ENCODE measurements at regions not wholly inside any gene's neighbourhood (a gene's known extent, or its start where the extent isn't known, plus 50 kb on each side); places are given as distances from the start of the nearest gene placed in this dataset.

- no peak overlapping the region for H3K27ac ChIP-seq (ENCODE audit: low read depth, low read length)
- H3K9me3 ChIP-seq (ENCODE audit: control insufficient read depth, insufficient read depth, low read length), result no peaks in the 10 kb centered on the region
- no peaks in the 10 kb centered on the region for H3K27me3 ChIP-seq (ENCODE audit: control insufficient read depth, insufficient read depth, low read length)
- H3K36me3 ChIP-seq (ENCODE audit: control insufficient read depth, insufficient read depth, low read length), result no peaks in the 10 kb centered on the region
- H3K4me1 ChIP-seq (ENCODE audit: control insufficient read depth, insufficient read depth, low read length), result peaks cover 27% of the 10 kb centered on the region
- no peak overlapping the region for H3K9ac ChIP-seq (ENCODE audit: low read depth, low read length)
- H3K4me3 ChIP-seq (ENCODE audit: low read depth, low read length), result no peak overlapping the region
These were observed 460.8 kb downstream of the TAF11L14 start for GRCh38 chr5:18095061-18095460.

GRCh38 chr5:18097817-18098216 lies 463.6 kb downstream of the TAF11L14 start:
- Histone ChIP-seq H3K36me3 (ENCODE audit: control insufficient read depth, insufficient read depth, low read length) (no peaks in the 10 kb centered on the region), H3K4me3 (ENCODE audit: low read depth, low read length) (no peak overlapping the region), H3K4me1 (ENCODE audit: control insufficient read depth, insufficient read depth, low read length) (peaks cover 23% of the 10 kb centered on the region), H3K9me3 (ENCODE audit: control insufficient read depth, insufficient read depth, low read length) (no peaks in the 10 kb centered on the region), H3K27ac (ENCODE audit: low read depth, low read length) (no peak overlapping the region), H3K27me3 (ENCODE audit: control insufficient read depth, insufficient read depth, low read length) (no peaks in the 10 kb centered on the region), H3K9ac (ENCODE audit: low read depth, low read length) (no peak overlapping the region)

- Histone ChIP-seq H3K36me3 (ENCODE audit: control insufficient read depth, insufficient read depth, low read length) (no peaks in the 10 kb centered on the region), H3K4me3 (ENCODE audit: low read depth, low read length) (no peak overlapping the region), H3K9ac (ENCODE audit: low read depth, low read length) (no peak overlapping the region), H3K27ac (ENCODE audit: low read depth, low read length) (no peak overlapping the region), H3K4me1 (ENCODE audit: control insufficient read depth, insufficient read depth, low read length) (peaks cover 23% of the 10 kb centered on the region), H3K9me3 (ENCODE audit: control insufficient read depth, insufficient read depth, low read length) (no peaks in the 10 kb centered on the region), H3K27me3 (ENCODE audit: control insufficient read depth, insufficient read depth, low read length) (no peaks in the 10 kb centered on the region)
These were observed 464.4 kb downstream of the TAF11L14 start for GRCh38 chr5:18098691-18099090.

- Histone ChIP-seq H3K9ac (ENCODE audit: low read depth, low read length) (no peak overlapping the region), H3K4me1 (ENCODE audit: control insufficient read depth, insufficient read depth, low read length) (peaks cover 23% of the 10 kb centered on the region), H3K4me3 (ENCODE audit: low read depth, low read length) (no peak overlapping the region), H3K27ac (ENCODE audit: low read depth, low read length) (no peak overlapping the region), H3K27me3 (ENCODE audit: control insufficient read depth, insufficient read depth, low read length) (no peaks in the 10 kb centered on the region), H3K36me3 (ENCODE audit: control insufficient read depth, insufficient read depth, low read length) (no peaks in the 10 kb centered on the region), H3K9me3 (ENCODE audit: control insufficient read depth, insufficient read depth, low read length) (no peaks in the 10 kb centered on the region)
These were observed 465.0 kb downstream of the TAF11L14 start for GRCh38 chr5:18099261-18099660.

GRCh38 chr5:18101532-18101931 lies 467.3 kb downstream of the TAF11L14 start:
- H3K9me3 ChIP-seq (ENCODE audit: control insufficient read depth, insufficient read depth, low read length), result no peaks in the 10 kb centered on the region
- H3K27me3 ChIP-seq (ENCODE audit: control insufficient read depth, insufficient read depth, low read length), result no peaks in the 10 kb centered on the region

GRCh38 chr5:18102733-18103132 lies 468.5 kb downstream of the TAF11L14 start:
- no peaks in the 10 kb centered on the region for H3K27me3 ChIP-seq (ENCODE audit: control insufficient read depth, insufficient read depth, low read length)
- peaks cover 19% of the 10 kb centered on the region for H3K4me1 ChIP-seq (ENCODE audit: control insufficient read depth, insufficient read depth, low read length)
- no peak overlapping the region for H3K9ac ChIP-seq (ENCODE audit: low read depth, low read length)
- no peak overlapping the region for H3K4me3 ChIP-seq (ENCODE audit: low read depth, low read length)
- H3K9me3 ChIP-seq (ENCODE audit: control insufficient read depth, insufficient read depth, low read length), result no peaks in the 10 kb centered on the region
- no peaks in the 10 kb centered on the region for H3K36me3 ChIP-seq (ENCODE audit: control insufficient read depth, insufficient read depth, low read length)
- no peak overlapping the region for H3K27ac ChIP-seq (ENCODE audit: low read depth, low read length)

More at GRCh38 chr5:18101532-18101931, 467.3 kb downstream of the TAF11L14 start:
- H3K9ac ChIP-seq (ENCODE audit: low read depth, low read length), result no peak overlapping the region
- H3K27ac ChIP-seq (ENCODE audit: low read depth, low read length), result no peak overlapping the region
- peaks cover 20% of the 10 kb centered on the region for H3K4me1 ChIP-seq (ENCODE audit: control insufficient read depth, insufficient read depth, low read length)
- no peak overlapping the region for H3K4me3 ChIP-seq (ENCODE audit: low read depth, low read length)
- no peaks in the 10 kb centered on the region for H3K36me3 ChIP-seq (ENCODE audit: control insufficient read depth, insufficient read depth, low read length)

- Histone ChIP-seq H3K27me3 (ENCODE audit: control insufficient read depth, insufficient read depth, low read length) (no peaks in the 10 kb centered on the region), H3K36me3 (ENCODE audit: control insufficient read depth, insufficient read depth, low read length) (no peaks in the 10 kb centered on the region), H3K9me3 (ENCODE audit: control insufficient read depth, insufficient read depth, low read length) (no peaks in the 10 kb centered on the region), H3K4me1 (ENCODE audit: control insufficient read depth, insufficient read depth, low read length) (no peaks in the 10 kb centered on the region), H3K4me3 (ENCODE audit: low read depth, low read length) (no peak overlapping the region), H3K27ac (ENCODE audit: low read depth, low read length) (no peak overlapping the region), H3K9ac (ENCODE audit: low read depth, low read length) (no peak overlapping the region)
These were observed 471.2 kb downstream of the TAF11L14 start for GRCh38 chr5:18105449-18105848.

- H3K4me1 ChIP-seq (ENCODE audit: control insufficient read depth, insufficient read depth, low read length), result peaks cover 10% of the 10 kb centered on the region; the same call in 1 of the 2 replicates
- H3K4me3 ChIP-seq (ENCODE audit: low read depth, low read length), result no peak overlapping the region
- H3K9me3 ChIP-seq (ENCODE audit: control insufficient read depth, insufficient read depth, low read length), result no peaks in the 10 kb centered on the region
- no peak overlapping the region for H3K27ac ChIP-seq (ENCODE audit: low read depth, low read length)
- H3K27me3 ChIP-seq (ENCODE audit: control insufficient read depth, insufficient read depth, low read length), result no peaks in the 10 kb centered on the region
- H3K36me3 ChIP-seq (ENCODE audit: control insufficient read depth, insufficient read depth, low read length), result no peaks in the 10 kb centered on the region
- no peak overlapping the region for H3K9ac ChIP-seq (ENCODE audit: low read depth, low read length)
These were observed 477.7 kb downstream of the TAF11L14 start for GRCh38 chr5:18111906-18112465.

GRCh38 chr5:18113721-18114120 lies 479.5 kb downstream of the TAF11L14 start:
- Histone ChIP-seq H3K9ac (ENCODE audit: low read depth, low read length) (no peak overlapping the region), H3K36me3 (ENCODE audit: control insufficient read depth, insufficient read depth, low read length) (no peaks in the 10 kb centered on the region), H3K9me3 (ENCODE audit: control insufficient read depth, insufficient read depth, low read length) (no peaks in the 10 kb centered on the region), H3K4me3 (ENCODE audit: low read depth, low read length) (no peak overlapping the region), H3K27me3 (ENCODE audit: control insufficient read depth, insufficient read depth, low read length) (no peaks in the 10 kb centered on the region), H3K4me1 (ENCODE audit: control insufficient read depth, insufficient read depth, low read length) (peaks cover 11% of the 10 kb centered on the region; the same call in 1 of the 2 replicates), H3K27ac (ENCODE audit: low read depth, low read length) (no peak overlapping the region)

- Histone ChIP-seq H3K4me1 (ENCODE audit: control insufficient read depth, insufficient read depth, low read length) (peaks cover 16% of the 10 kb centered on the region; the same call in 1 of the 2 replicates), H3K4me3 (ENCODE audit: low read depth, low read length) (no peak overlapping the region), H3K27ac (ENCODE audit: low read depth, low read length) (no peak overlapping the region), H3K9me3 (ENCODE audit: control insufficient read depth, insufficient read depth, low read length) (no peaks in the 10 kb centered on the region), H3K27me3 (ENCODE audit: control insufficient read depth, insufficient read depth, low read length) (no peaks in the 10 kb centered on the region), H3K9ac (ENCODE audit: low read depth, low read length) (no peak overlapping the region), H3K36me3 (ENCODE audit: control insufficient read depth, insufficient read depth, low read length) (no peaks in the 10 kb centered on the region)
These were observed 480.0 kb downstream of the TAF11L14 start for GRCh38 chr5:18114151-18114757.

- H3K27ac ChIP-seq (ENCODE audit: low read depth, low read length), result no peak overlapping the region
- peaks cover 22% of the 10 kb centered on the region for H3K4me1 ChIP-seq (ENCODE audit: control insufficient read depth, insufficient read depth, low read length)
- H3K4me3 ChIP-seq (ENCODE audit: low read depth, low read length), result no peak overlapping the region
- H3K36me3 ChIP-seq (ENCODE audit: control insufficient read depth, insufficient read depth, low read length), result no peaks in the 10 kb centered on the region
- H3K9ac ChIP-seq (ENCODE audit: low read depth, low read length), result no peak overlapping the region
- no peaks in the 10 kb centered on the region for H3K9me3 ChIP-seq (ENCODE audit: control insufficient read depth, insufficient read depth, low read length)
- H3K27me3 ChIP-seq (ENCODE audit: control insufficient read depth, insufficient read depth, low read length), result no peaks in the 10 kb centered on the region
These were observed 483.7 kb downstream of the TAF11L14 start for GRCh38 chr5:18117968-18118367.
